Osteocyte (in vitro differentiated cells): ENCODE measurements at regions not wholly inside any gene's neighbourhood (a gene's known extent, or its start where the extent isn't known, plus 50 kb on each side); places are given as distances from the start of the nearest gene placed in this dataset.
A peak's percentile ranks its signal among the peaks of the same experiment; 100 is the strongest.

ENCODE experiments used
- DNase-seq: peaks from one replicate; pipeline ENCODE4 v3.0.0; 2021; ENCODE audit warnings: mixed read lengths; ENCODE audit not compliant: unreplicated experiment; ENCODE audit errors: extremely low spot score
- H3K27ac Mint-ChIP-seq: one replicate; pipeline ENCODE4 v1.8.0; 2021; ENCODE audit warnings: mild to moderate bottlenecking, mixed read lengths; ENCODE audit not compliant: unreplicated experiment
- H3K27me3 Mint-ChIP-seq: one replicate; pipeline ENCODE4 v1.8.0; 2021; ENCODE audit warnings: mixed read lengths; ENCODE audit not compliant: unreplicated experiment
- H3K36me3 Mint-ChIP-seq: one replicate; pipeline ENCODE4 v1.8.0; 2021; ENCODE audit warnings: mixed read lengths; ENCODE audit not compliant: unreplicated experiment
- H3K4me1 Mint-ChIP-seq: one replicate; pipeline ENCODE4 v1.8.0; 2021; ENCODE audit warnings: mixed read lengths; ENCODE audit not compliant: unreplicated experiment
- H3K4me3 Mint-ChIP-seq: one replicate; pipeline ENCODE4 v1.8.0; 2021; ENCODE audit warnings: mild to moderate bottlenecking, moderate library complexity, mixed read lengths; ENCODE audit not compliant: unreplicated experiment
- H3K9me3 Mint-ChIP-seq: one replicate; pipeline ENCODE4 v1.8.0; 2021; ENCODE audit warnings: mixed read lengths; ENCODE audit not compliant: unreplicated experiment
- CTCF ChIP-seq: fragments of 200-600 bp; sonication (generic); IDR thresholded peaks from 2 replicates; pipeline ENCODE4 v1.5.0; 2021; ENCODE audit warnings: antibody characterized with exemption, mild to moderate bottlenecking, moderate library complexity

- no peak overlapping the region for H3K27ac Mint-ChIP-seq
- no peaks in the 10 kb centered on the region for H3K36me3 Mint-ChIP-seq
- TF ChIP-seq CTCF = no peak
- no peaks in the 10 kb centered on the region for H3K4me1 Mint-ChIP-seq
- DNase-seq = no peak
- H3K4me3 Mint-ChIP-seq = no peak overlapping the region
- no peaks in the 10 kb centered on the region for H3K9me3 Mint-ChIP-seq
- peaks cover 46% of the 10 kb centered on the region for H3K27me3 Mint-ChIP-seq
These were observed 64.2 kb upstream of the NXT1 start for GRCh38 chr20:23286346-23286745.

GRCh38 chr20:23285536-23285935 lies 65.1 kb upstream of the NXT1 start:
- Mint-ChIP-seq H3K9me3 (no peaks in the 10 kb centered on the region), H3K4me3 (no peak overlapping the region), H3K4me1 (no peaks in the 10 kb centered on the region), H3K27me3 (peaks cover 37% of the 10 kb centered on the region), H3K27ac (no peak overlapping the region), H3K36me3 (no peaks in the 10 kb centered on the region)
- TF ChIP-seq CTCF = no peak
- no peak for DNase-seq

DNA sequence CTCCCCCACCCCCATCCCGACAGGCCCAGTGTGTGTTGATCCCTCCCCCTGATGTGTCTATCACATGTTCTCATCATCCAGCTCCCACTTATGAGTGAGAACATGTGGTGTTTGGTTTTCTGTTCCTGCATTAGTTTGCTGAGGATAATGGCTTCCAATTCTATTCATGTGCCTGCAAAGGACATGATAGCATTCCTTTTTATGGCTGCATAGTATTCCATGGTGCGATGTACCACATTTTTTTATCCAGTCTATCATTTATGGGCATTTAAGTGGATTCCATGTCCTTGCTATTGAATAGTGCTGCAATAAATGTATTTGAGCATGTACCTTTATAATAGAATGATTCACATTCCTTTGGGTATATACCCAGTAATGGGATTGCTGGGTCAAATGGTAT lies 66.6 kb upstream of the NXT1 start:
- Mint-ChIP-seq H3K27ac (no peak overlapping the region), H3K36me3 (no peaks in the 10 kb centered on the region), H3K27me3 (peaks cover 35% of the 10 kb centered on the region), H3K4me3 (no peak overlapping the region), H3K4me1 (no peaks in the 10 kb centered on the region), H3K9me3 (no peaks in the 10 kb centered on the region)
- no peak for TF ChIP-seq CTCF
- no peak for DNase-seq

- TF ChIP-seq CTCF = no peak
- Mint-ChIP-seq H3K27ac (no peak overlapping the region), H3K4me3 (no peak overlapping the region), H3K4me1 (no peaks in the 10 kb centered on the region), H3K36me3 (no peaks in the 10 kb centered on the region), H3K9me3 (no peaks in the 10 kb centered on the region), H3K27me3 (peaks cover 31% of the 10 kb centered on the region)
- peak; percentile 42 for DNase-seq
These were observed 67.3 kb upstream of the NXT1 start for GRCh38 chr20:23283096-23283850.

- H3K4me1 Mint-ChIP-seq = no peaks in the 10 kb centered on the region
- H3K27me3 Mint-ChIP-seq = peaks cover 31% of the 10 kb centered on the region
- no peak overlapping the region for H3K27ac Mint-ChIP-seq
- H3K36me3 Mint-ChIP-seq = no peaks in the 10 kb centered on the region
- H3K4me3 Mint-ChIP-seq = no peak overlapping the region
- DNase-seq = no peak
- no peak for TF ChIP-seq CTCF
- no peaks in the 10 kb centered on the region for H3K9me3 Mint-ChIP-seq
These were observed 68.0 kb upstream of the NXT1 start for GRCh38 chr20:23282546-23282945.
